GM23338 (cell line): ENCODE measurements at regions not wholly inside any gene's neighbourhood (a gene's known extent, or its start where the extent isn't known, plus 50 kb on each side); places are given as distances from the start of the nearest gene placed in this dataset.

Source experiments
- ATAC-seq: fragments of 200-7000 bp; cut with Tn5 transposase; 3 replicates; pipeline ENCODE4 v1.9.1; 2020
- DNase-seq: peaks from one replicate; pipeline ENCODE4 v3.0.0-alpha.2; 2015; ENCODE audit warnings: low spot score
- H2AFZ ChIP-seq: fragments of 200-600 bp; sonication (generic); 2 replicates; pipeline ENCODE4 v1.8.0; 2016; ENCODE audit warnings: antibody characterized with exemption, mild to moderate bottlenecking, moderate library complexity
- H3F3A ChIP-seq: fragments of 200-600 bp; sonication (generic); replicated peaks from 2 replicates; pipeline ENCODE4 v1.8.0; 2017; ENCODE audit warnings: antibody characterized with exemption, mixed run types, low read depth
- H3K27ac ChIP-seq: fragments of 200-600 bp; sonication (generic); 2 replicates; pipeline ENCODE4 v1.6.1; 2016; ENCODE audit warnings: low read depth
- H3K27me3 ChIP-seq: fragments of 200-600 bp; sonication (generic); 2 replicates; pipeline ENCODE4 v1.8.0; 2016; ENCODE audit warnings: mild to moderate bottlenecking, mixed run types, moderate library complexity; ENCODE audit not compliant: insufficient read depth
- H3K36me3 ChIP-seq: fragments of 200-600 bp; sonication (generic); 2 replicates; pipeline ENCODE4 v1.8.0; 2016; ENCODE audit warnings: mild to moderate bottlenecking; ENCODE audit not compliant: insufficient read depth
- H3K4me1 ChIP-seq: fragments of 200-600 bp; sonication (generic); 2 replicates; pipeline ENCODE4 v1.8.0; 2016; ENCODE audit warnings: mild to moderate bottlenecking, moderate library complexity; ENCODE audit not compliant: insufficient read depth
- H3K4me2 ChIP-seq: fragments of 200-600 bp; sonication (generic); 2 replicates; pipeline ENCODE4 v1.7.1; 2017; ENCODE audit warnings: mixed run types
- H3K4me3 ChIP-seq: fragments of 200-600 bp; sonication (generic); 2 replicates; pipeline ENCODE4 v1.6.1; 2016; ENCODE audit warnings: mixed run types
- H3K79me2 ChIP-seq: fragments of 200-600 bp; sonication (generic); replicated peaks from 2 replicates; pipeline ENCODE4 v1.8.0; 2017; ENCODE audit warnings: mild to moderate bottlenecking; ENCODE audit not compliant: insufficient read depth
- H3K9me2 ChIP-seq: fragments of 200-600 bp; sonication (generic); 2 replicates; pipeline ENCODE4 v1.8.0; 2017; ENCODE audit not compliant: insufficient read depth
- H4K20me1 ChIP-seq: fragments of 200-600 bp; sonication (generic); replicated peaks from 2 replicates; pipeline ENCODE4 v1.8.0; 2017; ENCODE audit warnings: mild to moderate bottlenecking; ENCODE audit not compliant: insufficient read depth
- H3K27ac Mint-ChIP-seq: 2 replicates; pipeline ENCODE4 v1.8.0; 2020; ENCODE audit warnings: inconsistent platforms, mild to moderate bottlenecking, moderate library complexity, mixed read lengths
- H3K27me3 Mint-ChIP-seq: 3 replicates; pipeline ENCODE4 v1.8.0; 2022; ENCODE audit warnings: low read depth, mild to moderate bottlenecking, moderate library complexity, mixed read lengths, inconsistent platforms; ENCODE audit not compliant: insufficient read depth, poor library complexity
- H3K36me3 Mint-ChIP-seq: 3 replicates; pipeline ENCODE4 v1.8.0; 2021; ENCODE audit warnings: low read depth, mild to moderate bottlenecking, inconsistent platforms, moderate library complexity, mixed read lengths
- H3K4me1 Mint-ChIP-seq: 3 replicates; pipeline ENCODE4 v1.8.0; 2020; ENCODE audit warnings: mild to moderate bottlenecking, inconsistent platforms, mixed read lengths
- H3K4me3 Mint-ChIP-seq: 3 replicates; pipeline ENCODE4 v1.8.0; 2021; ENCODE audit warnings: moderate library complexity, mild to moderate bottlenecking, inconsistent platforms, mixed read lengths
- H3K9me3 Mint-ChIP-seq: 3 replicates; pipeline ENCODE4 v1.8.0; 2020; ENCODE audit warnings: moderate library complexity, mild to moderate bottlenecking, inconsistent platforms, mixed read lengths
- CREB1 ChIP-seq: fragments of 250-450 bp; sonication (Bioruptor Pico); IDR thresholded peaks from 2 replicates; pipeline ENCODE4 v1.5.0; 2020; ENCODE audit warnings: low read depth, mild to moderate bottlenecking, moderate library complexity
- CTCF ChIP-seq, 2 experiments: fragments of 200-600 bp in 1 of 2; sonication (generic) in 1 of 2; conservative IDR thresholded peaks; 2 replicates each; pipeline versions ENCODE4 v1.5.1 to v1.6.1; 2016 to 2017; ENCODE audit warnings: antibody characterized with exemption in 2 of 2, low read depth in 2 of 2, mild to moderate bottlenecking in 2 of 2, moderate library complexity in 1 of 2
- ETS1 ChIP-seq: IDR thresholded peaks from 2 replicates; pipeline ENCODE4 v1.6.1; 2016; ENCODE audit warnings: antibody characterized with exemption
- EZH2 ChIP-seq: fragments of 200-600 bp; sonication (generic); IDR thresholded peaks from one replicate; pipeline ENCODE4 v1.8.0; 2017; ENCODE audit warnings: antibody characterized with exemption, mild to moderate bottlenecking, low read depth; ENCODE audit not compliant: unreplicated experiment
- EZH2phosphoT487 ChIP-seq: fragments of 200-600 bp; sonication (generic); IDR thresholded peaks from one replicate; pipeline ENCODE4 v1.8.1; 2018; ENCODE audit warnings: antibody characterized with exemption; ENCODE audit not compliant: unreplicated experiment
- JUNB ChIP-seq: IDR thresholded peaks from one replicate; pipeline ENCODE4 v1.6.1; 2016; ENCODE audit warnings: antibody characterized with exemption; ENCODE audit not compliant: unreplicated experiment
- NANOG ChIP-seq: IDR thresholded peaks from 2 replicates; pipeline ENCODE4 v1.6.1; 2016; ENCODE audit warnings: antibody characterized with exemption, borderline replicate concordance
- POLR2AphosphoS5 ChIP-seq: IDR thresholded peaks from 2 replicates; pipeline ENCODE4 v1.6.1; 2016; ENCODE audit warnings: antibody characterized with exemption, low read depth
- STAT1 ChIP-seq: IDR thresholded peaks from one replicate; pipeline ENCODE4 v1.6.1; 2016; ENCODE audit warnings: antibody characterized with exemption; ENCODE audit not compliant: unreplicated experiment
- ZNF114 ChIP-seq: fragments of 250-450 bp; sonication (Bioruptor Pico); IDR thresholded peaks from 2 replicates; pipeline ENCODE4 v1.5.0; 2020; ENCODE audit warnings: mild to moderate bottlenecking, moderate library complexity
- ZNF331 ChIP-seq: fragments of 250-450 bp; sonication (Bioruptor Pico); IDR thresholded peaks from 2 replicates; pipeline ENCODE4 v1.5.0; 2020; ENCODE audit warnings: low read depth, mild to moderate bottlenecking, moderate library complexity
- TF ChIP-seq, protein P1 (sequence below): fragments of 250-450 bp; sonication (Bioruptor Pico); IDR thresholded peaks from 2 replicates; pipeline ENCODE4 v1.5.0; 2020; ENCODE audit warnings: mild to moderate bottlenecking, moderate library complexity
- TF ChIP-seq, protein P2 (sequence below): IDR thresholded peaks from one replicate; pipeline ENCODE4 v1.6.1; 2018; ENCODE audit warnings: antibody characterized with exemption; ENCODE audit not compliant: unreplicated experiment

DNA sequence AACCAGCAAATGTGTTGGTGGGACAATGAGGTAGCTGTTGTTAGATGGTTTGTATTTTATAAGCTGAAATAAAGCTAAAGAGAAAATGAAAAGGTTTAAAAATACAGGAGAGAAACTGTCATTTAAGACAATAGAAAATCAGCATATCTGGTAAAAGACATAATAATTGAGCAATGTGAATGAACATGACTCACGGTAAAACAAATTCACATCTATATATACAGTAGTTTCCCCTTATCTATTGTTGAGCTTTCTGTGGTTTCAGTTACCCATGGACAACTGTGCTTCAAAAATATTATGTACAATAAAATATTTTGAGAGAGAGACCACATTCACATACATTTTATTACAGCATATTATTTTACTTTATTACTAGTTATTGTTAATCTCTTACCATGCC, 1649.8 kb downstream of the EFNA5 start:
- DNase-seq (no peak), ATAC-seq (no peak)
- Histone ChIP-seq H3K27ac (no peak overlapping the region), H3K36me3 (no peaks in the 10 kb centered on the region), H3K27me3 (no peaks in the 10 kb centered on the region), H3K4me1 (peaks cover 4% of the 10 kb centered on the region; the same call in 1 of the 2 replicates), H3K4me3 (no peak overlapping the region), H3K9me2 (no peaks in the 10 kb centered on the region), H3K79me2 (no peaks in the 10 kb centered on the region), H3K4me2 (no peak overlapping the region), H3F3A (no peaks in the 10 kb centered on the region), H2AFZ (no peak overlapping the region), H4K20me1 (no peaks in the 10 kb centered on the region)
- TF ChIP-seq JUNB (no peak), ZNF114 (CRISPR knock-in tag) (no peak), ZNF331 (CRISPR knock-in tag) (no peak), EZH2phosphoT487 (no peak), ETS1 (no peak), EZH2 (no peak), NANOG (no peak), CTCF (conservative IDR thresholded peaks at IDR 0.05; ENCODE audit: low read depth in 2 of 2) (no peak), CREB1 (CRISPR knock-in tag) (no peak), STAT1 (no peak), POLR2AphosphoS5 (no peak)
- TF ChIP-seq, protein P1, sequence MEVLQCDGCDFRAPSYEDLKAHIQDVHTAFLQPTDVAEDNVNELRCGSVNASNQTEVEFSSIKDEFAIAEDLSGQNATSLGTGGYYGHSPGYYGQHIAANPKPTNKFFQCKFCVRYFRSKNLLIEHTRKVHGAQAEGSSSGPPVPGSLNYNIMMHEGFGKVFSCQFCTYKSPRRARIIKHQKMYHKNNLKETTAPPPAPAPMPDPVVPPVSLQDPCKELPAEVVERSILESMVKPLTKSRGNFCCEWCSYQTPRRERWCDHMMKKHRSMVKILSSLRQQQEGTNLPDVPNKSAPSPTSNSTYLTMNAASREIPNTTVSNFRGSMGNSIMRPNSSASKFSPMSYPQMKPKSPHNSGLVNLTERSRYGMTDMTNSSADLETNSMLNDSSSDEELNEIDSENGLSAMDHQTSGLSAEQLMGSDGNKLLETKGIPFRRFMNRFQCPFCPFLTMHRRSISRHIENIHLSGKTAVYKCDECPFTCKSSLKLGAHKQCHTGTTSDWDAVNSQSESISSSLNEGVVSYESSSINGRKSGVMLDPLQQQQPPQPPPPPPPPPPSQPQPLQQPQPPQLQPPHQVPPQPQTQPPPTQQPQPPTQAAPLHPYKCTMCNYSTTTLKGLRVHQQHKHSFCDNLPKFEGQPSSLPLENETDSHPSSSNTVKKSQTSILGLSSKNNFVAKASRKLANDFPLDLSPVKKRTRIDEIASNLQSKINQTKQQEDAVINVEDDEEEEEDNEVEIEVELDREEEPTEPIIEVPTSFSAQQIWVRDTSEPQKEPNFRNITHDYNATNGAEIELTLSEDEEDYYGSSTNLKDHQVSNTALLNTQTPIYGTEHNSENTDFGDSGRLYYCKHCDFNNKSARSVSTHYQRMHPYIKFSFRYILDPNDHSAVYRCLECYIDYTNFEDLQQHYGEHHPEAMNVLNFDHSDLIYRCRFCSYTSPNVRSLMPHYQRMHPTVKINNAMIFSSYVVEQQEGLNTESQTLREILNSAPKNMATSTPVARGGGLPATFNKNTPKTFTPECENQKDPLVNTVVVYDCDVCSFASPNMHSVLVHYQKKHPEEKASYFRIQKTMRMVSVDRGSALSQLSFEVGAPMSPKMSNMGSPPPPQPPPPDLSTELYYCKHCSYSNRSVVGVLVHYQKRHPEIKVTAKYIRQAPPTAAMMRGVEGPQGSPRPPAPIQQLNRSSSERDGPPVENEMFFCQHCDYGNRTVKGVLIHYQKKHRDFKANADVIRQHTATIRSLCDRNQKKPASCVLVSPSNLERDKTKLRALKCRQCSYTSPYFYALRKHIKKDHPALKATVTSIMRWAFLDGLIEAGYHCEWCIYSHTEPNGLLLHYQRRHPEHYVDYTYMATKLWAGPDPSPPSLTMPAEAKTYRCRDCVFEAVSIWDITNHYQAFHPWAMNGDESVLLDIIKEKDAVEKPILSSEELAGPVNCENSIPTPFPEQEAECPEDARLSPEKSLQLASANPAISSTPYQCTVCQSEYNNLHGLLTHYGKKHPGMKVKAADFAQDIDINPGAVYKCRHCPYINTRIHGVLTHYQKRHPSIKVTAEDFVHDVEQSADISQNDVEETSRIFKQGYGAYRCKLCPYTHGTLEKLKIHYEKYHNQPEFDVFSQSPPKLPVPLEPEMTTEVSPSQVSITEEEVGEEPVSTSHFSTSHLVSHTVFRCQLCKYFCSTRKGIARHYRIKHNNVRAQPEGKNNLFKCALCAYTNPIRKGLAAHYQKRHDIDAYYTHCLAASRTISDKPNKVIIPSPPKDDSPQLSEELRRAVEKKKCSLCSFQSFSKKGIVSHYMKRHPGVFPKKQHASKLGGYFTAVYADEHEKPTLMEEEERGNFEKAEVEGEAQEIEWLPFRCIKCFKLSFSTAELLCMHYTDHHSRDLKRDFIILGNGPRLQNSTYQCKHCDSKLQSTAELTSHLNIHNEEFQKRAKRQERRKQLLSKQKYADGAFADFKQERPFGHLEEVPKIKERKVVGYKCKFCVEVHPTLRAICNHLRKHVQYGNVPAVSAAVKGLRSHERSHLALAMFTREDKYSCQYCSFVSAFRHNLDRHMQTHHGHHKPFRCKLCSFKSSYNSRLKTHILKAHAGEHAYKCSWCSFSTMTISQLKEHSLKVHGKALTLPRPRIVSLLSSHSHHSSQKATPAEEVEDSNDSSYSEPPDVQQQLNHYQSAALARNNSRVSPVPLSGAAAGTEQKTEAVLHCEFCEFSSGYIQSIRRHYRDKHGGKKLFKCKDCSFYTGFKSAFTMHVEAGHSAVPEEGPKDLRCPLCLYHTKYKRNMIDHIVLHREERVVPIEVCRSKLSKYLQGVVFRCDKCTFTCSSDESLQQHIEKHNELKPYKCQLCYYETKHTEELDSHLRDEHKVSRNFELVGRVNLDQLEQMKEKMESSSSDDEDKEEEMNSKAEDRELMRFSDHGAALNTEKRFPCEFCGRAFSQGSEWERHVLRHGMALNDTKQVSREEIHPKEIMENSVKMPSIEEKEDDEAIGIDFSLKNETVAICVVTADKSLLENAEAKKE (CRISPR knock-in tag) = no peak
- TF ChIP-seq, protein P2, sequence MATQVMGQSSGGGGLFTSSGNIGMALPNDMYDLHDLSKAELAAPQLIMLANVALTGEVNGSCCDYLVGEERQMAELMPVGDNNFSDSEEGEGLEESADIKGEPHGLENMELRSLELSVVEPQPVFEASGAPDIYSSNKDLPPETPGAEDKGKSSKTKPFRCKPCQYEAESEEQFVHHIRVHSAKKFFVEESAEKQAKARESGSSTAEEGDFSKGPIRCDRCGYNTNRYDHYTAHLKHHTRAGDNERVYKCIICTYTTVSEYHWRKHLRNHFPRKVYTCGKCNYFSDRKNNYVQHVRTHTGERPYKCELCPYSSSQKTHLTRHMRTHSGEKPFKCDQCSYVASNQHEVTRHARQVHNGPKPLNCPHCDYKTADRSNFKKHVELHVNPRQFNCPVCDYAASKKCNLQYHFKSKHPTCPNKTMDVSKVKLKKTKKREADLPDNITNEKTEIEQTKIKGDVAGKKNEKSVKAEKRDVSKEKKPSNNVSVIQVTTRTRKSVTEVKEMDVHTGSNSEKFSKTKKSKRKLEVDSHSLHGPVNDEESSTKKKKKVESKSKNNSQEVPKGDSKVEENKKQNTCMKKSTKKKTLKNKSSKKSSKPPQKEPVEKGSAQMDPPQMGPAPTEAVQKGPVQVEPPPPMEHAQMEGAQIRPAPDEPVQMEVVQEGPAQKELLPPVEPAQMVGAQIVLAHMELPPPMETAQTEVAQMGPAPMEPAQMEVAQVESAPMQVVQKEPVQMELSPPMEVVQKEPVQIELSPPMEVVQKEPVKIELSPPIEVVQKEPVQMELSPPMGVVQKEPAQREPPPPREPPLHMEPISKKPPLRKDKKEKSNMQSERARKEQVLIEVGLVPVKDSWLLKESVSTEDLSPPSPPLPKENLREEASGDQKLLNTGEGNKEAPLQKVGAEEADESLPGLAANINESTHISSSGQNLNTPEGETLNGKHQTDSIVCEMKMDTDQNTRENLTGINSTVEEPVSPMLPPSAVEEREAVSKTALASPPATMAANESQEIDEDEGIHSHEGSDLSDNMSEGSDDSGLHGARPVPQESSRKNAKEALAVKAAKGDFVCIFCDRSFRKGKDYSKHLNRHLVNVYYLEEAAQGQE = no peak
- Mint-ChIP-seq H3K4me3 (no peak overlapping the region), H3K27me3 (no peaks in the 10 kb centered on the region), H3K9me3 (no peaks in the 10 kb centered on the region), H3K27ac (no peak overlapping the region), H3K36me3 (no peaks in the 10 kb centered on the region; the same call in 2 of the 3 replicates), H3K4me1 (peaks cover 20% of the 10 kb centered on the region)
